NCI-H345 treated with DMSO at 0.1 percent for 48 hours (cell line): ENCODE measurements at regions not wholly inside any gene's neighbourhood (a gene's known extent, or its start where the extent isn't known, plus 50 kb on each side); places are given as distances from the start of the nearest gene placed in this dataset.

Experiments
- DNase-seq: peaks from one replicate; lab custom pipeline; 2025; ENCODE audit not compliant: unreplicated experiment; lab: John Stamatoyannopoulos, UW

- no peak for DNase-seq
Measured at GRCh38 chr5:172588380-172588779, 52.7 kb upstream of the NEURL1B start.

DNA sequence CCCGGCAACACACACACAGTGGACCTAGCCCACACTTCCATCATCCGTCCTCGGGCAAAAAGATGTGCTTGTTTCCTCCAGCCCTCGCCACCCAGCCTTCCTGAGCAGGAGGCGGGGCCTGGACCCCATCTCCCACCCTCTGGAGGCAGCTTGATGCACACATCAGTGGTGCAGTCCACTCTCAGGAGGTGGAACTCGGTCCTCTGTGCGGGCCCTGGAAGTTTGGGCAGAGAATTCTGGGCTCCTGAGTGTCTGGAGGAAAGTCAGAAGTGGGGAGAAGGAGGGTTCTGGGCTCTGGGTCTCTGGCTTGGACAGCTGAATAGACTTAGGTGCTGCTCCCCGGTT lies 54.0 kb upstream of the NEURL1B start:
- DNase-seq, result no peak

DNA sequence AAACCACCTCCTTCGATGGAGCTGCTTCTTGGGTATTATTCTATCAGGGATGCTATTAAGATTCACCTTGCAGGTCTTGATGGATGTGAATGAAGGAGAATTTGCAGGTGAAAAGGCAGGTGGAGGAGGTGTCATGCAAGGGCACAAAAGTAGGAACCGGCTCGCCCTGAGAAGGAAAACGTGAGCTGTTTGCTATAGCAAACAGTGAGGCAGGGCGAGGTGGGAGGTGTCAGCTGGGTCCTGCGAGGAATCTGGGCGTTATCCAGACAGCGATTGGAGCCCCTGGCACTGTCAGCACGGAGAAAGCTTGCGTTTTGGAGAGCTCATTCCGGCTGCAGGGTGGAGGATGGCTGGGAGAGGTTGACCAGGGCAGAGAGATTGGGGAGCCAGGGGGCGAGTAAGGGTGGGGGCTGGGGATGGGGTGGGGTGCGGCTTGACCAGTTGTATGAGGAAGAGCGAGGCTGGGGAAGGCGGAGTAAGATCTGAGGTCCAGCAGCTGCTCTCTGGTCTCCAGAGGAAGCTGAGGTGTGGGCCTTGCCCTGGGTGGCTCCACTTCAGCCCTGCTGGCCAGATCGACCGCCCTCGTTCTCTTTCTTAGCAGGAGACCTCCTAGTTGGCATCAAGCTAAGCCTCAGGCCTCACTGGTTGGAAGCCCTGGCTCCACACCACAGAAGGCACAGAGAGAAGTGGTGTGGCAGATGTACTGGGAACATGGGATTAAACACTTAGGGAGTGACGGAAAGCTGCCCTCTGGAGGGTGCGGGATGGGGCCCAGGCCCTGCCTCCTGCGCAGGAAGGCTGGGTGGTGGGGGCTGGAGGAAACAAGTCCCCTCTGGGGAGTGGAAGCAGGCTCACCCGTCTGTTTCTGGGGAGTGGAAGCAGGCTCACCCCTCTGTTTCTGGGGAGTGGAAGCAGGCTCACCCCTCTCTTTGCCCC lies 54.7 kb upstream of the NEURL1B start:
- DNase-seq, result no peak

DNA sequence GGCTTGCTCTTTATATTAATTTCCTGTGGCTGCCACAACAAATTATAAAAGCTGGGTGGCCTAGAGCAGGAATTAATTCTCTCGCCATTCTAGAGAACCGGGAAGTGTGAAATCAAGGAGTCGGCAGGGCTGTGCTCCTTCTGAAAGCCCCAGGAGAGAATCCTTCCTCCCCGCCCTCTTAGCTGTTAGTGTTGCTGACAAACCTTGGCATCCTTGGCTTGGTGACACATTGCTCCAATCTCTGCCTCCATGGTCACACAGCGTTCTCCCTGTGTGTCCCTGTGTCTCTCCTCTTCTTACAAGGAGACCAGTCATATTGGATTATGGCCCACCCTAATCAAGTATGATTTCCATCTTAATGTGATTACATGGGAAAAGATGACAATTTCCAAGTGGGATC lies 55.9 kb upstream of the NEURL1B start:
- no peak for DNase-seq

GRCh38 chr5:172584638-172585037 lies 56.4 kb upstream of the NEURL1B start:
- DNase-seq, result no peak

DNA sequence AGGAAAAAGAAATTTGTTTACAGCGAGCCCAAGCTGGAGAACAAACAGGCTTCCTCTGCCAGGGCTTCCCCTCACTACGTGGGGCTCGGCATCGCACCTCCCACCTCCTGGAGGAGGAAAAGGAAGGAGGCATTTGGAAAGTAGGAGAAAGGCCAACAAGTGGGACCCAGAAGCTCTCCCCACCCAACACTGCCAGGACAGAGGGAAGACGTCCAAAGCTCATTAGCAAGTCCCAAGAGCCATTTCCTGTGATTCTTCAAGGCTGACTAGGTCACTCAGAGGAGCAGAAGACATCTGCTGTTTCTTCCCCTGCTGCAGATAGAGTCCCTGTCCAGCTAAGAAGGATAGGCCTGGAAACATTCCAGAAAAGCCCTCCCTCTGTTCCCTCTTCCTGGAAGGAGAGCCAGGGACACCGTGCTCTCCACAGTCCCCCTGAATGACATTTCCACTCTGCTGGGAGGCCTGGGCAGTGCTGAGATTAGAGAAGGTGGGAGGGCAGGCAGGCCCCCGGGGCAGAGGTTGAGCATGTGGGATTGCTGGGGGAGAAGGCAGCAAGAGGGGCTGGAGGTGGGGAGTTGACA lies 57.0 kb upstream of the NEURL1B start:
- DNase-seq, result no peak

DNA sequence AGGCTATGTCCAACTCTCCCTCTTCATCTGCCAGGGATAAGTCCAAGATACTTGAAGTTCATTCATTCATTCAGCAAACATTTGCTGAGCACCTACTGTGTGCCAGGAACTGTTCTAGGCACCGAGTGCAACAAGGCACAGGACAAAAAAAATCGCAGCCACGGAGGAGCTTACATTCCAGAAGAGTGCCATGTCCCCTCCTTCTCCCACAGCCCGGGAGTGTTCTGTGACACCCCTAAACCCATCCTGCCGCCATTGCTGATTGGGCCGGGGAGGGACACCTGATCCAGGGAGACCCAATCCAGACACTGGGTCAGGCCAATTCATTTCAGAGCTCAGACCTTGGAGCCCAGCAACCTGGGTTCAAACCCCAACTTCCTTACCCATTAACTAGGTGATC lies 58.1 kb upstream of the NEURL1B start:
- no peak for DNase-seq

DNA sequence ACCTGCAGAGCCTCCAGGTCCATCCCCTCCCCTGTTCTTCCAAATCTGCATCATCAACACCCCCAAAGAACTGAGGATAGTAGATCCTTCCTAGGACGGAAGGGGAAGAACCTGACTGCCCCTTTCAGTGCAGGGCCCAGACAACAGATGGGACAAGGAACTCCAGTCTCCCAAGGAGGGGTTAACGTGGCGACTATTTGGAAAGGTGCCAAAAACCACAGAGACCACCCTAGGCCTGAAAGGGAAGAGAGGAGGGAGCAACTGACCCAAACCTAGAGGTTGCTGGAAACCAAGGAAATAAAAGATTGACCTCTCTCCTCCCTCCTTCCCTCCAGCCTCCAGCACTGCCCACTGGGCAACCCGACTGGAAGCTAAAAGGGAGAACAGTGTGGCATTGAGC lies 59.7 kb upstream of the NEURL1B start:
- no peak for DNase-seq

- no peak for DNase-seq
Measured at GRCh38 chr5:172579403-172579990, 61.6 kb upstream of the NEURL1B start.

DNA sequence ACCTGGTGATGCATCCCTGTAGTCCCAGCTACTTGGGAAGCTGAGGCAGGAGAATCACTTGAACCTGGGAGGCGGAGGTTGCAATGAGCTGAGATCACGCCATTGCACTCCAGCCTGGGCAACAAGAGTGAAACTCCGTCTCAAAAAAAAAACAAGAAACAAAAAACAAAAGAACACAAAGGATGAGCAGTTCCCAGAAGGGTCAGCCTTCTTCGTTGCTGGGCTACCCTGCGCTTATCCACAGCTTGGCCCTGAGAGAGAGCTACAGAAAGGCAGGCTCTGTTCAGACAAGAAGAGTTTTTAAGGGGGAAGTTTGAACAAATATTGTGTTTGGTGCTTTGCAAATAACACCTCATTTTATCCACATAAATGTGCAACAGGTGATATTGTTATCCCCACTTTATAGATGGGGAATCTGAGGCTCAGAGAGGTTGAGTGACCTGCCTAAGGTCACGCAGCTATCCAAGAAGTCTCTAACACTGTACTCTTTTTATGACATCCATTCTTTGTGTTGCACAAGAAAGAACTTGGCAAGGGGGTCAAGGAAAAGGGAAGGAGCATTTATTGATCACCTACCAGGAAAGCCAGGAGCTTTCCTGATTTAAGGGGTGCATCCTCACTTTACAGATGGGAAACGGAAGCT lies 63.7 kb upstream of the NEURL1B start:
- no peak for DNase-seq

- DNase-seq, result no peak
Measured at GRCh38 chr5:172575816-172576545, 65.1 kb upstream of the NEURL1B start.

- DNase-seq, result no peak
Measured at GRCh38 chr5:172575416-172575815, 65.6 kb upstream of the NEURL1B start.

GRCh38 chr5:172574871-172575223 lies 66.2 kb upstream of the NEURL1B start:
- DNase-seq, result no peak

- no peak for DNase-seq
Measured at GRCh38 chr5:172573986-172574870, 66.8 kb upstream of the NEURL1B start.

- DNase-seq, result no peak
Measured at GRCh38 chr5:172573120-172573882, 67.8 kb upstream of the NEURL1B start.

GRCh38 chr5:172572440-172572839 lies 68.6 kb upstream of the NEURL1B start:
- no peak for DNase-seq

GRCh38 chr5:172571892-172572291 lies 69.2 kb upstream of the NEURL1B start:
- no peak for DNase-seq

DNA sequence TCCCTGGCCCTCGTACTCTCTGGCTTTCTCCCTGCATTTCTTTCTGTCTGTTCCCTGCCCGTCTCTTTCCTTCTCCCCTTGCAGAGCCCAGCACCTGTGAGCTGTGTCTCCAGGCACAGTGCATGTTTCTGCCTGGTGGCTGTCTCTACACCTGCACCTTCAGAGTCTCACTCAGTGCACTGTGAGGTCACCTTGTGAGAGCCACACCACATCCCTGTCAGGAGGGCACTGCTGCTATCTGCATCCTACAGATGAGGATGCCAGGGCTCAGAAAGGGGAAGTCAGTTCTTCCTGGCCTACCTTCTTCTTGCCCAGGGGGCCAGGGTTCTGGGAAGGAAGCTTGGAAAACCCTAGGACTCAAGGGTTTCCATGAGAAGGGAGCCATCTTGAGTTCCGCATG lies 69.7 kb upstream of the NEURL1B start:
- no peak for DNase-seq

GRCh38 chr5:172570594-172571334 lies 70.3 kb upstream of the NEURL1B start:
- DNase-seq, result no peak
